ENCODE measurements at regions not wholly inside any gene's neighbourhood (a gene's known extent, or its start where the extent isn't known, plus 50 kb on each side); places are given as distances from the start of the nearest gene placed in this dataset.

DNA sequence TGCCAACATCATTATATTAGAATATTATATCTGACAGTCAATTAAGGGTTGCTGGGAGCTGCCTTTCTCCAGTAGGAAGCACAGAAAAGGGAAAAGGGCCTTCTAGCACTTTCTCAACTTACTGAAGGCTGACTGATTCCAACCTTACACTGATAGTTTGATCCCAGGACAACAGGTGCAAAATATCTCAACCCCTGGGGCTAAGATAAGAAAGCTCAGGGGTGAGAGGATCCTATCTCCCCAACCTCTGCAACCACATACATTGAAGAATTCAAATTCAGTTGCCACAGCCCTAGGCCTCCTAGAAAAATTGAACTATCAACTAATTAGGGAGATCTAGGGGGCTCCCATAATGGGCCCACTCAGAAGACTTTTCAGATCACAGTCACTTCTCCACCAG is 179.1 kb upstream of the GPRIN3 start:
- no peaks in the 10 kb centered on the region for H3K9me3 ChIP-seq (replicated peaks; ENCODE audit: control insufficient read depth, insufficient read depth, low read depth, low read length)
- H3K27me3 ChIP-seq (ENCODE audit: control insufficient read depth in 2 of 2, insufficient read depth in 2 of 2, low read length in 2 of 2) = no peaks in the 10 kb centered on the region
- ChIA-PET POLR2A (no interaction called here), CTCF (ENCODE audit: low intra/inter-chr PET ratio) (no interaction called here)
- H3K4me3 ChIP-seq = no peak overlapping the region
- H3K79me2 ChIP-seq (ENCODE audit: control insufficient read depth, insufficient read depth, low read length) = no peaks in the 10 kb centered on the region
- FAIRE-seq (no peak), DNase-seq (ENCODE audit: extremely low read depth in 1 of 4, low spot score in 3 of 4) (no peak), ATAC-seq (no peak)
- no peak overlapping the region for H3K27ac ChIP-seq (ENCODE audit: extremely low read depth, low read depth, low read length)
- no peaks in the 10 kb centered on the region for H4K20me1 ChIP-seq (replicated peaks; ENCODE audit: control insufficient read depth, insufficient read depth, low read length)
- intact Hi-C loops (cut with micrococcal nuclease) = no loop called here
- no peak overlapping the region for H3K9ac ChIP-seq (ENCODE audit: insufficient read depth in 1 of 2, low read depth in 2 of 2, low read length in 2 of 2)
- H3K36me3 ChIP-seq (ENCODE audit: control insufficient read depth, insufficient read depth, low read length) = no peaks in the 10 kb centered on the region
- BruUV-seq (replicated peaks) = no TSS peak
- TF ChIP-seq ZNF444 (CRISPR knock-in tag; IDR thresholded peaks at IDR 0.05) (no peak), SIRT6 (IDR thresholded peaks at IDR 0.05; ENCODE audit: low read depth, low read length) (no peak), GTF2F1 (IDR thresholded peaks at IDR 0.05; ENCODE audit: low read depth, low read length) (no peak), RB1 (IDR thresholded peaks at IDR 0.05; ENCODE audit: low read depth) (no peak), ZFP36 (IDR thresholded peaks at IDR 0.05; ENCODE audit: low read depth, low read length, partially characterized antibody) (no peak), TCFL5 (CRISPR knock-in tag; conservative IDR thresholded peaks at IDR 0.05) (no peak)
- in situ Hi-C loops (cut with MboI) = no loop called here
- H3K9me1 ChIP-seq (ENCODE audit: control insufficient read depth, insufficient read depth, low read length) = no peaks in the 10 kb centered on the region
- no peak overlapping the region for H3K4me2 ChIP-seq (ENCODE audit: insufficient read depth, low read length)
- H3K4me1 ChIP-seq (replicated peaks in 1 of 2; ENCODE audit: control insufficient read depth in 2 of 2, insufficient read depth in 2 of 2, low read length in 2 of 2) = no peaks in the 10 kb centered on the region
- no peak overlapping the region for H2AFZ ChIP-seq (ENCODE audit: low read depth, low read length)

DNA sequence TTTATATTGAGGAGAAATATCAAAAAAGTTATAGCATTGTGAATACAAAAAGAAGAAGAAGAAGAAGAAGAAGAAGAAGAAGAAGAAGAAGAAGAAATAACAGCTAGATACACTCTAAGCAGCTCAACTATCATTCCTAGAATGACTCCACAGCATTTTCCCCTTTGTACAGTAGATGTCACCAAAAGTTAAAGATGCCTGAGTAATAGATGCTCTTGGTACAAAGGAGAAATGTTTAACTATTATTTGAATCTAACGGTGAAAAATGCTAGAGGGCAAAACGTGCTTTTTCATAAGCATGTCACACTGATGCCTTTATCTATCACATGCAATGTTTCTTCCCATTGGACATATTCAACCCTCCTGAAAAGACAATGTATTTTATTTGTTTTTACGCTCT is 178.4 kb upstream of the GPRIN3 start:
- intact Hi-C loops (cut with micrococcal nuclease) = no loop called here
- H3K79me2 ChIP-seq (ENCODE audit: control insufficient read depth, insufficient read depth, low read length) = no peaks in the 10 kb centered on the region
- TF ChIP-seq, protein P1, sequence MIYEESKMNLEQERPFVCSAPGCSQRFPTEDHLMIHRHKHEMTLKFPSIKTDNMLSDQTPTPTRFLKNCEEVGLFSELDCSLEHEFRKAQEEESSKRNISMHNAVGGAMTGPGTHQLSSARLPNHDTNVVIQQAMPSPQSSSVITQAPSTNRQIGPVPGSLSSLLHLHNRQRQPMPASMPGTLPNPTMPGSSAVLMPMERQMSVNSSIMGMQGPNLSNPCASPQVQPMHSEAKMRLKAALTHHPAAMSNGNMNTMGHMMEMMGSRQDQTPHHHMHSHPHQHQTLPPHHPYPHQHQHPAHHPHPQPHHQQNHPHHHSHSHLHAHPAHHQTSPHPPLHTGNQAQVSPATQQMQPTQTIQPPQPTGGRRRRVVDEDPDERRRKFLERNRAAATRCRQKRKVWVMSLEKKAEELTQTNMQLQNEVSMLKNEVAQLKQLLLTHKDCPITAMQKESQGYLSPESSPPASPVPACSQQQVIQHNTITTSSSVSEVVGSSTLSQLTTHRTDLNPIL (CRISPR knock-in tag; IDR thresholded peaks at IDR 0.05) = no peak
- no peak for TF ChIP-seq NFYB (IDR thresholded peaks at IDR 0.05; ENCODE audit: extremely low read depth, insufficient read length)
- TF ChIP-seq, protein P2, sequence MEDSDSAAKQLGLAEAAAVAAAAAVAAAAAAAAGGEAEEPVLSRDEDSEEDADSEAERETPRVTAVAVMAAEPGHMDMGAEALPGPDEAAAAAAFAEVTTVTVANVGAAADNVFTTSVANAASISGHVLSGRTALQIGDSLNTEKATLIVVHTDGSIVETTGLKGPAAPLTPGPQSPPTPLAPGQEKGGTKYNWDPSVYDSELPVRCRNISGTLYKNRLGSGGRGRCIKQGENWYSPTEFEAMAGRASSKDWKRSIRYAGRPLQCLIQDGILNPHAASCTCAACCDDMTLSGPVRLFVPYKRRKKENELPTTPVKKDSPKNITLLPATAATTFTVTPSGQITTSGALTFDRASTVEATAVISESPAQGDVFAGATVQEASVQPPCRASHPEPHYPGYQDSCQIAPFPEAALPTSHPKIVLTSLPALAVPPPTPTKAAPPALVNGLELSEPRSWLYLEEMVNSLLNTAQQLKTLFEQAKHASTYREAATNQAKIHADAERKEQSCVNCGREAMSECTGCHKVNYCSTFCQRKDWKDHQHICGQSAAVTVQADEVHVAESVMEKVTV (CRISPR knock-in tag; IDR thresholded peaks at IDR 0.05) = 0 out of 2 replicates have a peak, but pooled peaks have one; percentile 17
- no peak for TF ChIP-seq ZNF830 (CRISPR knock-in tag; IDR thresholded peaks at IDR 0.05)
- no peak for TF ChIP-seq ZNF143 (CRISPR knock-in tag; IDR thresholded peaks at IDR 0.05)
- TF ChIP-seq, protein P3, sequence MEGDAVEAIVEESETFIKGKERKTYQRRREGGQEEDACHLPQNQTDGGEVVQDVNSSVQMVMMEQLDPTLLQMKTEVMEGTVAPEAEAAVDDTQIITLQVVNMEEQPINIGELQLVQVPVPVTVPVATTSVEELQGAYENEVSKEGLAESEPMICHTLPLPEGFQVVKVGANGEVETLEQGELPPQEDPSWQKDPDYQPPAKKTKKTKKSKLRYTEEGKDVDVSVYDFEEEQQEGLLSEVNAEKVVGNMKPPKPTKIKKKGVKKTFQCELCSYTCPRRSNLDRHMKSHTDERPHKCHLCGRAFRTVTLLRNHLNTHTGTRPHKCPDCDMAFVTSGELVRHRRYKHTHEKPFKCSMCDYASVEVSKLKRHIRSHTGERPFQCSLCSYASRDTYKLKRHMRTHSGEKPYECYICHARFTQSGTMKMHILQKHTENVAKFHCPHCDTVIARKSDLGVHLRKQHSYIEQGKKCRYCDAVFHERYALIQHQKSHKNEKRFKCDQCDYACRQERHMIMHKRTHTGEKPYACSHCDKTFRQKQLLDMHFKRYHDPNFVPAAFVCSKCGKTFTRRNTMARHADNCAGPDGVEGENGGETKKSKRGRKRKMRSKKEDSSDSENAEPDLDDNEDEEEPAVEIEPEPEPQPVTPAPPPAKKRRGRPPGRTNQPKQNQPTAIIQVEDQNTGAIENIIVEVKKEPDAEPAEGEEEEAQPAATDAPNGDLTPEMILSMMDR (IDR thresholded peaks at IDR 0.05 in 2 of 3, conservative IDR thresholded peaks at IDR 0.05 in 1 of 3; ENCODE audit: insufficient read depth in 2 of 3, low read depth in 1 of 3, low read length in 3 of 3) = peak in 1 of 3 experiments; percentile 14; a peak in 1 of 6 replicates
- no peak for TF ChIP-seq ZNF212 (CRISPR knock-in tag; IDR thresholded peaks at IDR 0.05)

More for the DNA sequence above, 178.4 kb upstream of the GPRIN3 start:
- Histone ChIP-seq H3K4me1 (replicated peaks in 1 of 2; ENCODE audit: control insufficient read depth in 2 of 2, insufficient read depth in 2 of 2, low read length in 2 of 2) (no peaks in the 10 kb centered on the region), H3K27ac (ENCODE audit: extremely low read depth, low read depth, low read length) (no peak overlapping the region), H4K20me1 (replicated peaks; ENCODE audit: control insufficient read depth, insufficient read depth, low read length) (no peaks in the 10 kb centered on the region), H3K27me3 (ENCODE audit: control insufficient read depth in 2 of 2, insufficient read depth in 2 of 2, low read length in 2 of 2) (no peaks in the 10 kb centered on the region), H3K9me3 (replicated peaks; ENCODE audit: control insufficient read depth, insufficient read depth, low read depth, low read length) (no peaks in the 10 kb centered on the region), H3K9ac (ENCODE audit: insufficient read depth in 1 of 2, low read depth in 2 of 2, low read length in 2 of 2) (no peak overlapping the region), H3K4me2 (ENCODE audit: insufficient read depth, low read length) (no peak overlapping the region), H3K9me1 (ENCODE audit: control insufficient read depth, insufficient read depth, low read length) (no peaks in the 10 kb centered on the region), H3K4me3 (no peak overlapping the region), H3K36me3 (ENCODE audit: control insufficient read depth, insufficient read depth, low read length) (no peaks in the 10 kb centered on the region), H2AFZ (ENCODE audit: low read depth, low read length) (no peak overlapping the region)
- DNase-seq (ENCODE audit: extremely low read depth in 1 of 4, low spot score in 3 of 4) (no peak), FAIRE-seq (no peak), ATAC-seq (no peak)
- BruUV-seq (replicated peaks) = no TSS peak
- ChIA-PET POLR2A (no interaction called here), CTCF (ENCODE audit: low intra/inter-chr PET ratio) (no interaction called here)
- WGBS (ENCODE audit: insufficient coverage, low coverage, missing lambda C conversion rate) = 2% methylated on average over 3 of the region's 3 CpGs
- in situ Hi-C loops (cut with MboI) = no loop called here
